ENCODE measurements at regions not wholly inside any gene's neighbourhood (a gene's known extent, or its start where the extent isn't known, plus 50 kb on each side); places are given as distances from the start of the nearest gene placed in this dataset.

DNA sequence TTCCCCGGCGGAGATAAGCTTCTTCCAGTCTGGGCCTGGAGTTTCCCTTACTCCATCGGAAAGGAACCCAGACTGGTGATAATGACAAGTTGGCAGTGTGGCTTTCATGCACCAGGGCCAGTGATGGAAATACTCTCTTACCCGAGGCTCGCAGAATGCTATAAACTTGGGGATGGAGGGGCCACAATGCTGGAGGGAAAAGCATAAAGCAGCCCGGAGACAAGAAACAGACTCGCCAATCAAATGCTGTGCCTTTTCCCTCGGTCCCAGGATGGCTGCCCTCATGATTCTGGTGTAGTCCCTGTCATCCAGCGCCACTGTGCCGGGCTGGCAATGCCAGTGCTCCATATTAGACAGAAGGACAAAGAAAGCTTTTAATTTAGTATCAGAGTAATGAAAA lies 325.6 kb downstream of the THBS2 start:
- no peaks in the 10 kb centered on the region for H3K4me1 ChIP-seq
- H3K27me3 ChIP-seq, result no peaks in the 10 kb centered on the region
- H3K9me3 ChIP-seq, result no peaks in the 10 kb centered on the region
- no peak overlapping the region for H3K4me3 ChIP-seq
- DNase-seq, result no peak
- TF ChIP-seq, protein P1, sequence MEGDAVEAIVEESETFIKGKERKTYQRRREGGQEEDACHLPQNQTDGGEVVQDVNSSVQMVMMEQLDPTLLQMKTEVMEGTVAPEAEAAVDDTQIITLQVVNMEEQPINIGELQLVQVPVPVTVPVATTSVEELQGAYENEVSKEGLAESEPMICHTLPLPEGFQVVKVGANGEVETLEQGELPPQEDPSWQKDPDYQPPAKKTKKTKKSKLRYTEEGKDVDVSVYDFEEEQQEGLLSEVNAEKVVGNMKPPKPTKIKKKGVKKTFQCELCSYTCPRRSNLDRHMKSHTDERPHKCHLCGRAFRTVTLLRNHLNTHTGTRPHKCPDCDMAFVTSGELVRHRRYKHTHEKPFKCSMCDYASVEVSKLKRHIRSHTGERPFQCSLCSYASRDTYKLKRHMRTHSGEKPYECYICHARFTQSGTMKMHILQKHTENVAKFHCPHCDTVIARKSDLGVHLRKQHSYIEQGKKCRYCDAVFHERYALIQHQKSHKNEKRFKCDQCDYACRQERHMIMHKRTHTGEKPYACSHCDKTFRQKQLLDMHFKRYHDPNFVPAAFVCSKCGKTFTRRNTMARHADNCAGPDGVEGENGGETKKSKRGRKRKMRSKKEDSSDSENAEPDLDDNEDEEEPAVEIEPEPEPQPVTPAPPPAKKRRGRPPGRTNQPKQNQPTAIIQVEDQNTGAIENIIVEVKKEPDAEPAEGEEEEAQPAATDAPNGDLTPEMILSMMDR (IDR thresholded peaks at IDR 0.05), result no peak
- no peak for TF ChIP-seq POLR2A (IDR thresholded peaks at IDR 0.05)
- intact Hi-C loops (cut with DNase I; ENCODE audit: low total_unique reads), result no loop called here
- no peaks in the 10 kb centered on the region for H3K36me3 ChIP-seq
- H3K27ac ChIP-seq, result no peak overlapping the region

DNA sequence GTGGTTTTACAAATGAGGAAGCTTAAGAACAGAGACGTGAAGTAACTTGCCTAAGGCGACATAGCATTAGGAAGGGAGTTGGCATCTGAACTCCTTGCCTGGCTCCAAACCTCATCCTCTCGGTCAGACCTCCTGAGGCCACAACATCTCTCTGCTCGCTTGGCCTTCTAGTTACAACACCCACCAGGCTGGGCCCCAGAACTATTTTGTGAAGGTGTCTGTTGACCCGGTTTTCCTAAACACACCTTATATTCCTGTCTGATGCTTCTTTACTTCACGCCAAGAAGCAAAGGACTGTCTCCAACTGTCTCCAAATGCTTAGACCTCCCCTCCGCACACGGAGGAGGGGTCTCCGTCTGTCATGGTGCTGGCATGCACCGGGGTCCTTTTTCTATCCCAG lies 326.6 kb downstream of the THBS2 start:
- intact Hi-C loops (cut with DNase I; ENCODE audit: low total_unique reads), result no loop called here
- Histone ChIP-seq H3K36me3 (no peaks in the 10 kb centered on the region), H3K4me1 (no peaks in the 10 kb centered on the region), H3K27me3 (no peaks in the 10 kb centered on the region), H3K9me3 (no peaks in the 10 kb centered on the region), H3K27ac (no peak overlapping the region), H3K4me3 (no peak overlapping the region)
- DNase-seq, result no peak
- TF ChIP-seq, protein P1 (IDR thresholded peaks at IDR 0.05), result no peak
- no peak for TF ChIP-seq POLR2A (IDR thresholded peaks at IDR 0.05)

DNA sequence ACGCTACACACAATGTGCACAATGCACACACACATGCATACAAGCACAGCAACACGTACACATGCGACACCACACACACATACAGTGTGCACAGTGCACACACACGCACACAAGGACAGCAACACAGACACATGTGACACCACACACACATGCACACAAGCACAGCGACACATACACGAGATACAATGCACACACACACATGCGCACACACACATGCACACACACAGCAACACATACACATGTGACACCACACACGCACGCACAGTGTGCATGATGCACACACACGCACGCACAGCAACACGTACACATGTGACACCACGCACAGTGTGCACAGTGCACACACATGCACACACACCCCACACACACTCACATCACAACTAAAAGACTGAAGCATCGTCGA lies 327.3 kb downstream of the THBS2 start:
- no peaks in the 10 kb centered on the region for H3K36me3 ChIP-seq
- no peak for TF ChIP-seq POLR2A (IDR thresholded peaks at IDR 0.05)
- intact Hi-C loops (cut with DNase I; ENCODE audit: low total_unique reads), result no loop called here
- H3K4me1 ChIP-seq, result no peaks in the 10 kb centered on the region
- H3K27me3 ChIP-seq, result no peaks in the 10 kb centered on the region
- no peak overlapping the region for H3K4me3 ChIP-seq
- no peak for DNase-seq
- no peaks in the 10 kb centered on the region for H3K9me3 ChIP-seq
- H3K27ac ChIP-seq, result no peak overlapping the region

DNA sequence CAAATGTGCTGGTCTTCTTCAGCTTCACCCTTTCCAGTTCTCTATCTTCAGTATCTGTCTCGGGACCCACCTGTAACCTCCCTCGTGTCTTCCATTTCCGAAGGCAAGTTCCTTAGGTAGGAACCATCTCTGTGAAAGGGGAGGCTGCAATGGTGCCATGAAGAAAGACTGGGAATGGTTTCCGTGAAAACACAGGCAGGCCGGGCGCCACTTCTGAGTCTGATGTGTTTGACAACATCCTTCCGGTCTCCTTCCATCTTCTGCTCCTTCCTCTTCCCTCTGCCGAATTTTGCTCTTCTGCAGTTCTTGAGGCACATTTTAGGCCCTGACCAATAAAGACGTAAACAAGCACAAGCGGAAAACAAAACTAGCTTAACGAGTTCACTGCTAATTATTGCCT lies 328.0 kb downstream of the THBS2 start:
- TF ChIP-seq, protein P1 (IDR thresholded peaks at IDR 0.05), result no peak
- TF ChIP-seq POLR2A (IDR thresholded peaks at IDR 0.05), result no peak
- no peaks in the 10 kb centered on the region for H3K4me1 ChIP-seq
- H3K27ac ChIP-seq, result no peak overlapping the region
- intact Hi-C loops (cut with DNase I; ENCODE audit: low total_unique reads), result no loop called here
- no peak overlapping the region for H3K4me3 ChIP-seq
- H3K27me3 ChIP-seq, result no peaks in the 10 kb centered on the region
- no peak for DNase-seq
- no peaks in the 10 kb centered on the region for H3K36me3 ChIP-seq
- no peaks in the 10 kb centered on the region for H3K9me3 ChIP-seq

DNA sequence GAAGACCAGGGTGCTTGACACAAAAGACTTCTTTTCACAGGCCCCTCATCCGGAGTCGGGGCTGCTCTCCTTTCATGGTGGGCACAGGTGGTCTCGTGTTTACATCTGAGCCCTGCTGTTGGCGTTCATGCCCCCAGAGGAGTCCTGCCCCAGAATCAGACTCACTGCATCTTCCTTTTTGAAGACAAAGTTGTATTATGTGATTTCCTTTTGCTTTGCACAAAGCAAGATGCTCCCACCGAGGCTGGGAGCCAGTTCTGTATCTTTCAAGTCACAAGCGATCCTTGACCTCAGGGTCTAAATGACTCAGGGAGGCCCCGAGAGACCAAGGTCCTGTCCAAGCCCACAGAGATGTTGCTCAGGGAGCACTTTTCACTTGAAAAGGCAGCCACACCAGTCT lies 330.5 kb downstream of the THBS2 start:
- DNase-seq, result no peak
- Histone ChIP-seq H3K4me1 (no peaks in the 10 kb centered on the region), H3K27me3 (no peaks in the 10 kb centered on the region), H3K36me3 (no peaks in the 10 kb centered on the region), H3K27ac (no peak overlapping the region), H3K9me3 (no peaks in the 10 kb centered on the region), H3K4me3 (no peak overlapping the region)
- intact Hi-C loops (cut with DNase I; ENCODE audit: low total_unique reads), result no loop called here
- TF ChIP-seq POLR2A (IDR thresholded peaks at IDR 0.05), result no peak
- TF ChIP-seq, protein P1 (IDR thresholded peaks at IDR 0.05), result no peak

DNA sequence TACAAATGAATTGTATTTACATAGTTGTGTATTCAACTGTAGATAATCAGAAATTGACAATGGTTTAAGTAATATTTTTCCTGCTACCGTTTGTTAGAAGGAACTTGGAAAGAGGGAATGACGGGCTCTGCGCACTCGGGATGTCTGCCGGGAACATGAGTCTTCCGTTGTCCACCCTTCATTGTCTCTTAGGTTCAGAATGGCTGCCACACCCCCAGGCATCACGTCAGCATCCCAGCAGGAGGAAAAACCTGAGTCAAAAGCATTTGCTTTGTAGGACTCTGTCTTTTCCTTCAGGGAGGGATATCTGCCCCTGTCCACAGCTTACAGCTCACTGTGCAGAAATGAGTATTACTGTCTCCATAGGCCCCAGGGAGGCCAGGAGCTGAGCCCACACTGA lies 331.2 kb downstream of the THBS2 start:
- H3K9me3 ChIP-seq, result no peaks in the 10 kb centered on the region
- H3K4me3 ChIP-seq, result no peak overlapping the region
- no peaks in the 10 kb centered on the region for H3K4me1 ChIP-seq
- no peaks in the 10 kb centered on the region for H3K27me3 ChIP-seq
- no peak for TF ChIP-seq POLR2A (IDR thresholded peaks at IDR 0.05)
- TF ChIP-seq, protein P1 (IDR thresholded peaks at IDR 0.05), result no peak
- H3K36me3 ChIP-seq, result no peaks in the 10 kb centered on the region
- DNase-seq, result no peak
- no peak overlapping the region for H3K27ac ChIP-seq
- intact Hi-C loops (cut with DNase I; ENCODE audit: low total_unique reads), result no loop called here
